Mesenchymal stem cell (in vitro differentiated cells and primary cell): ENCODE measurements at regions not wholly inside any gene's neighbourhood (a gene's known extent, or its start where the extent isn't known, plus 50 kb on each side); places are given as distances from the start of the nearest gene placed in this dataset.
A peak's percentile ranks its signal among the peaks of the same experiment; 100 is the strongest.

Experiments
- DNase-seq: peaks from one replicate; pipeline ENCODE4 v3.0.0-alpha.2; 2013
- H2AFZ ChIP-seq: one replicate; pipeline ENCODE4 v1.6.1; 2013; ENCODE audit warnings: low read depth, mild to moderate bottlenecking, control low read depth, inconsistent platforms, low read length, moderate library complexity
- H2AK5ac ChIP-seq: 2 replicates; pipeline ENCODE4 v1.6.1; 2013; ENCODE audit warnings: low read length, moderate library complexity, mild to moderate bottlenecking, inconsistent platforms; ENCODE audit not compliant: severe bottlenecking
- H2BK120ac ChIP-seq: one replicate; pipeline ENCODE4 v1.6.1; 2013; ENCODE audit warnings: low read depth, mild to moderate bottlenecking, inconsistent platforms, low read length, moderate library complexity
- H2BK12ac ChIP-seq, 2 experiments: one replicate each; pipeline ENCODE4 v1.6.1; 2013; ENCODE audit warnings: inconsistent platforms in 2 of 2, low read length in 2 of 2, mild to moderate bottlenecking in 2 of 2, moderate library complexity in 2 of 2, control low read depth in 1 of 2
- H2BK15ac ChIP-seq: one replicate; pipeline ENCODE4 v1.6.1; 2013; ENCODE audit warnings: mild to moderate bottlenecking, low read depth, inconsistent platforms; ENCODE audit not compliant: poor library complexity, severe bottlenecking
- H2BK5ac ChIP-seq: 2 replicates; pipeline ENCODE4 v1.6.1; 2013; ENCODE audit warnings: low read depth, mild to moderate bottlenecking, low read length, control low read depth, inconsistent platforms; ENCODE audit not compliant: poor library complexity, severe bottlenecking
- H3K14ac ChIP-seq, 2 experiments: one replicate each; pipeline ENCODE4 v1.6.1; 2013; ENCODE audit warnings: inconsistent platforms in 2 of 2, low read length in 2 of 2, control low read depth in 1 of 2, mild to moderate bottlenecking in 1 of 2, moderate library complexity in 1 of 2
- H3K18ac ChIP-seq, 2 experiments: one replicate each; pipeline ENCODE4 v1.6.1; 2013; ENCODE audit warnings: inconsistent platforms in 2 of 2, low read length in 2 of 2, control low read depth in 1 of 2, low read depth in 1 of 2, mild to moderate bottlenecking in 1 of 2
- H3K23ac ChIP-seq, 2 experiments: one replicate each; pipeline ENCODE4 v1.6.1; 2013; ENCODE audit warnings: inconsistent platforms in 2 of 2, low read length in 2 of 2, mild to moderate bottlenecking in 2 of 2, moderate library complexity in 2 of 2, control low read depth in 1 of 2
- H3K27ac ChIP-seq: 2 replicates; pipeline ENCODE4 v1.5.1; 2013; ENCODE audit warnings: mild to moderate bottlenecking, moderate library complexity, low read length, control low read depth, inconsistent platforms; ENCODE audit not compliant: poor library complexity, severe bottlenecking
- H3K27me3 ChIP-seq, 2 experiments: 2 replicates each; pipeline versions ENCODE4 v1.6.1 to v1.7.0; 2013; ENCODE audit warnings: low read length in 2 of 2, mild to moderate bottlenecking in 2 of 2, moderate library complexity in 2 of 2, control low read depth in 1 of 2, inconsistent platforms in 1 of 2; ENCODE audit not compliant: control insufficient read depth in 1 of 2, insufficient read depth in 1 of 2
- H3K36me3 ChIP-seq, 2 experiments: 2 replicates each; pipeline versions ENCODE4 v1.6.1 to v1.7.0; 2013; ENCODE audit warnings: low read length in 2 of 2, control low read depth in 1 of 2, inconsistent platforms in 1 of 2, low read depth in 1 of 2, mild to moderate bottlenecking in 1 of 2; ENCODE audit not compliant: insufficient read depth in 2 of 2, control insufficient read depth in 1 of 2
- H3K4ac ChIP-seq, 2 experiments: one replicate each; pipeline ENCODE4 v1.6.1; 2013; ENCODE audit warnings: inconsistent platforms in 2 of 2, low read length in 2 of 2, mild to moderate bottlenecking in 2 of 2, moderate library complexity in 2 of 2, control low read depth in 1 of 2, low read depth in 1 of 2
- H3K4me1 ChIP-seq: 2 replicates; pipeline ENCODE4 v1.6.1; 2013; ENCODE audit warnings: low read depth, low read length, control low read depth; ENCODE audit not compliant: control insufficient read depth, insufficient read depth
- H3K4me2 ChIP-seq: 2 replicates; pipeline ENCODE4 v1.6.1; 2013; ENCODE audit warnings: low read length, mild to moderate bottlenecking, inconsistent platforms; ENCODE audit not compliant: poor library complexity, severe bottlenecking
- H3K4me3 ChIP-seq, 2 experiments: 2 replicates each; pipeline versions ENCODE4 v1.5.1 to v1.7.0; 2013; ENCODE audit warnings: low read length in 2 of 2, mild to moderate bottlenecking in 2 of 2, control low read depth in 1 of 2, low read depth in 1 of 2; ENCODE audit not compliant: insufficient read depth in 1 of 2
- H3K79me1 ChIP-seq: replicated peaks from 2 replicates; pipeline ENCODE4 v1.6.1; 2013; ENCODE audit warnings: mild to moderate bottlenecking, control low read depth, low read length, inconsistent platforms; ENCODE audit not compliant: poor library complexity, severe bottlenecking
- H3K9ac ChIP-seq: 2 replicates; pipeline ENCODE4 v1.7.0; 2013; ENCODE audit warnings: mild to moderate bottlenecking, low read length, moderate library complexity
- H3K9me3 ChIP-seq: 2 replicates; pipeline ENCODE4 v1.7.0; 2013; ENCODE audit warnings: mild to moderate bottlenecking, low read length; ENCODE audit not compliant: control insufficient read depth
- H4K8ac ChIP-seq: one replicate; pipeline ENCODE4 v1.6.1; 2013; ENCODE audit warnings: inconsistent platforms, mild to moderate bottlenecking, low read length, moderate library complexity
- H4K91ac ChIP-seq: one replicate; pipeline ENCODE4 v1.6.1; 2013; ENCODE audit warnings: mild to moderate bottlenecking, low read length, inconsistent platforms
- WGBS: methylation state at CpG from one replicate; pipeline ENCODE4 v1.1.7; 2013; ENCODE audit warnings: mixed read lengths; 5-methylcytosine and 5-hydroxymethylcytosine counted together

GRCh38 chr2:9110893-9111569, 95.6 kb upstream of the ASAP2 start:
- Histone ChIP-seq H4K8ac (peak overlapping the region; percentile 94), H3K14ac (peak overlapping the region in 1 of 2 experiments; percentile 22), H2AFZ (no peak overlapping the region), H2BK5ac (no peak overlapping the region), H3K23ac (no peak overlapping the region), H3K79me1 (no peaks in the 10 kb centered on the region), H3K4me1 (peaks cover 41% of the 10 kb centered on the region), H2AK5ac (no peak overlapping the region), H3K9me3 (no peaks in the 10 kb centered on the region), H3K4me2 (no peak overlapping the region), H3K18ac (peak overlapping the region; percentile 65 to 80), H2BK12ac (peak overlapping the region; percentile 64 to 91), H3K27me3 (no peaks in the 10 kb centered on the region), H3K27ac (no peak overlapping the region), H2BK15ac (peak overlapping the region; percentile 64), H3K36me3 (no peaks in the 10 kb centered on the region), H3K9ac (no peak overlapping the region), H4K91ac (peak overlapping the region; percentile 91), H3K4me3 (no peak overlapping the region), H2BK120ac (peak overlapping the region; percentile 29), H3K4ac (peak overlapping the region in 1 of 2 experiments; percentile 75)
- DNase-seq: peak; percentile 27
- WGBS: 72% methylated on average over 15 of the region's 15 CpGs

- peak overlapping the region; percentile 19 for H4K91ac ChIP-seq
- no peak overlapping the region for H3K27ac ChIP-seq
- no peak overlapping the region for H2BK120ac ChIP-seq
- no peak overlapping the region for H3K23ac ChIP-seq
- no peak overlapping the region for H2AK5ac ChIP-seq
- no peak overlapping the region for H3K9ac ChIP-seq
- H3K4ac ChIP-seq: peak overlapping the region in 1 of 2 experiments; percentile 68
- peak overlapping the region in 1 of 2 experiments; percentile 65 for H3K18ac ChIP-seq
- H4K8ac ChIP-seq: peak overlapping the region; percentile 14
- no peak overlapping the region for H3K4me2 ChIP-seq
- no peak overlapping the region for H2BK15ac ChIP-seq
- H3K4me1 ChIP-seq: peaks cover 41% of the 10 kb centered on the region
- peak overlapping the region; percentile 14 to 19 for H2BK12ac ChIP-seq
- 80% methylated on average over 6 of the region's 6 CpGs for WGBS
- DNase-seq: no peak
- H3K14ac ChIP-seq: no peak overlapping the region
- no peaks in the 10 kb centered on the region for H3K27me3 ChIP-seq
- H3K4me3 ChIP-seq: no peak overlapping the region
- H2BK5ac ChIP-seq: no peak overlapping the region
- H2AFZ ChIP-seq: peak overlapping the region; percentile 0
- no peaks in the 10 kb centered on the region for H3K79me1 ChIP-seq
- H3K36me3 ChIP-seq: no peaks in the 10 kb centered on the region
- no peaks in the 10 kb centered on the region for H3K9me3 ChIP-seq
Observed at GRCh38 chr2:9110346-9110884, 96.2 kb upstream of the ASAP2 start.

DNA sequence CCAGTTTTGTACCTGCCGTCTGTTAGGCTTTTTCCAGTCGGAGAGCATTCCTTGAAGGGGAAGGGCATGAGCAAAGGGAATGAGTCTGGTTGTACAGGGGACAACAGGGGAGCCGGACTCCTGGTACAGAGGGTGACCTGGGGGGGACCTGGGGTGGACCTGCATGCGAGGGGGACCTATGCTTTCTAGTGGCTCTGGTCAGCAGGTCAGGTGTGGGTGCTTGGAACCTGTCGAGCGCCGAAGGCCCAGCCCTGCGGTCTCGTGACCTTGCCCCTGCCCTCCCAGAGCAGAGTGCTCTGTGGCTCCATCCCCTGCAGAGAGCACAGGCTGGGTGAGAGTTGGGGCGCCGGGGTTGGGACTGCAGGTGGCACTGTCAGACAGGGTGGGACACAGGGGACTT, 96.7 kb upstream of the ASAP2 start:
- Histone ChIP-seq H3K9me3 (no peaks in the 10 kb centered on the region), H2BK120ac (no peak overlapping the region), H3K36me3 (no peaks in the 10 kb centered on the region), H3K9ac (no peak overlapping the region), H3K14ac (no peak overlapping the region), H3K18ac (no peak overlapping the region), H3K23ac (no peak overlapping the region), H3K27me3 (no peaks in the 10 kb centered on the region), H3K4me3 (no peak overlapping the region), H4K8ac (no peak overlapping the region), H3K4me1 (peaks cover 41% of the 10 kb centered on the region), H4K91ac (peak overlapping the region; percentile 64), H2BK15ac (no peak overlapping the region), H2BK12ac (peak overlapping the region in 1 of 2 experiments; percentile 12), H2AK5ac (no peak overlapping the region), H3K4me2 (no peak overlapping the region), H3K79me1 (no peaks in the 10 kb centered on the region), H3K4ac (no peak overlapping the region), H2BK5ac (no peak overlapping the region), H3K27ac (no peak overlapping the region), H2AFZ (no peak overlapping the region)
- no peak for DNase-seq
- 95% methylated on average over 11 of the region's 11 CpGs for WGBS

GRCh38 chr2:9108210-9108967, 98.2 kb upstream of the ASAP2 start:
- DNase-seq: peak; percentile 44
- Histone ChIP-seq H2AK5ac (peak overlapping the region; percentile 29), H3K4me3 (no peak overlapping the region), H3K4ac (peak overlapping the region; percentile 27 to 54), H3K27me3 (no peaks in the 10 kb centered on the region), H3K4me1 (peaks cover 41% of the 10 kb centered on the region), H3K79me1 (no peaks in the 10 kb centered on the region), H2BK120ac (no peak overlapping the region), H3K36me3 (no peaks in the 10 kb centered on the region), H3K23ac (no peak overlapping the region), H3K9me3 (no peaks in the 10 kb centered on the region), H3K4me2 (no peak overlapping the region), H3K27ac (peak overlapping the region; percentile 29), H3K9ac (no peak overlapping the region), H2AFZ (no peak overlapping the region), H3K14ac (peak overlapping the region in 1 of 2 experiments; percentile 19), H2BK12ac (peak overlapping the region; percentile 61 to 72), H2BK5ac (no peak overlapping the region), H2BK15ac (peak overlapping the region; percentile 31), H4K91ac (peak overlapping the region; percentile 83), H3K18ac (peak overlapping the region; percentile 65 to 91), H4K8ac (peak overlapping the region; percentile 81)
- 56% methylated on average over 9 of the region's 11 CpGs for WGBS
